Lower leg skin (tissue), 3 donors: ENCODE measurements at regions not wholly inside any gene's neighbourhood (a gene's known extent, or its start where the extent isn't known, plus 50 kb on each side); places are given as distances from the start of the nearest gene placed in this dataset.

Source experiments
- POLR2A ChIP-seq, 2 donors: fragments of 450-650 bp; IDR thresholded peaks; one replicate each; pipeline ENCODE4 v1.6.1; 2016 to 2017; ENCODE audit warnings: antibody characterized with exemption in 2 of 2, mild to moderate bottlenecking in 1 of 2, moderate library complexity in 1 of 2
- TF ChIP-seq, protein P1 (sequence below), 3 donors: fragments of 450-650 bp; IDR thresholded peaks; one replicate each; pipeline ENCODE4 v1.5.1; 2016; ENCODE audit warnings: antibody characterized with exemption in 3 of 3, mild to moderate bottlenecking in 3 of 3, moderate library complexity in 2 of 3

DNA sequence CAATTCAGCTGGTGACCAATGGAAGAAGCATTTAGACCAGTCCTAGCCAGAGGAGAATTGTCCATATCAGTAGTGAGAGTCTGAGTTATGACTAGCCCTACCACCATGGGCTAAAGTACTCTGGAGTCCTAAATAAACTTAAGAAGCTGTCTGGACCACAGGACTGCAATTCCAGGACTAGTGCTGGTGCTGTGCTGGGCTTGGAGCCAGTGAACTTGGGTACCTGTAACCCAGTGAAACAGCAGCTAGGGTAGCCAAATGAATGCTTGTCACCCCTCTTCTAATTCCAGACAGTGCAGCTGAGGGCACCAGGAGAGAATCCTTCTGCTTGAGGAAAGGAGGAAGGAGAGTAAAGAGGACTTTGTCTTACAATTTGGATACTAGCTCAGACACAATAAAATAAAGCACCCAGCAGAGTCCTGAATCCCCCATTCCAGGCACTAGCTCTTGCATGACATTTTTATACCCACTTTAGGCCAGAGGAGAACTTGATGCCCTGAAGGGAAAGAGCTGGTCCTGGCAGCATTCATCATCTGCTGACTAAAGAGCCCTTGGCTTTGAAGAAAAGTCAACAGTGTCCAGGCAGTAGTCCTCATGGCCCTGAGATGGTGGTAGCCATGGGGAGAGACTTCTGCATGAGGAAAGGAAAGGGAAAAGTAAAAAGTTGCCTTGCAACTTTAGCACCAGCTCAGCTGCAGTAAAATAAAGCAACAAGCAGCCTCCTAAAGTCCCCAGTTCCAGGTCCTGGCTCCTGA lies 2675.7 kb downstream of the PCDH7 start:
- TF ChIP-seq, protein P1, sequence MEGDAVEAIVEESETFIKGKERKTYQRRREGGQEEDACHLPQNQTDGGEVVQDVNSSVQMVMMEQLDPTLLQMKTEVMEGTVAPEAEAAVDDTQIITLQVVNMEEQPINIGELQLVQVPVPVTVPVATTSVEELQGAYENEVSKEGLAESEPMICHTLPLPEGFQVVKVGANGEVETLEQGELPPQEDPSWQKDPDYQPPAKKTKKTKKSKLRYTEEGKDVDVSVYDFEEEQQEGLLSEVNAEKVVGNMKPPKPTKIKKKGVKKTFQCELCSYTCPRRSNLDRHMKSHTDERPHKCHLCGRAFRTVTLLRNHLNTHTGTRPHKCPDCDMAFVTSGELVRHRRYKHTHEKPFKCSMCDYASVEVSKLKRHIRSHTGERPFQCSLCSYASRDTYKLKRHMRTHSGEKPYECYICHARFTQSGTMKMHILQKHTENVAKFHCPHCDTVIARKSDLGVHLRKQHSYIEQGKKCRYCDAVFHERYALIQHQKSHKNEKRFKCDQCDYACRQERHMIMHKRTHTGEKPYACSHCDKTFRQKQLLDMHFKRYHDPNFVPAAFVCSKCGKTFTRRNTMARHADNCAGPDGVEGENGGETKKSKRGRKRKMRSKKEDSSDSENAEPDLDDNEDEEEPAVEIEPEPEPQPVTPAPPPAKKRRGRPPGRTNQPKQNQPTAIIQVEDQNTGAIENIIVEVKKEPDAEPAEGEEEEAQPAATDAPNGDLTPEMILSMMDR (IDR thresholded peaks at IDR 0.05), result no peak
- no peak for TF ChIP-seq POLR2A (IDR thresholded peaks at IDR 0.05)
